HCT116 (cell line): ENCODE measurements at regions not wholly inside any gene's neighbourhood (a gene's known extent, or its start where the extent isn't known, plus 50 kb on each side); places are given as distances from the start of the nearest gene placed in this dataset.

Experiments used
- EGR1 ChIP-seq: IDR thresholded peaks from 2 replicates; pipeline ENCODE4 v1.6.1; 2012; ENCODE audit warnings: low read depth
- POLR2A ChIP-seq: IDR thresholded peaks from 2 replicates; pipeline ENCODE4 v1.7.0; 2011; ENCODE audit warnings: borderline replicate concordance; ENCODE audit not compliant: insufficient read depth, insufficient read length; ENCODE audit errors: extremely low read depth
- POLR2AphosphoS5 ChIP-seq: IDR thresholded peaks from 2 replicates; pipeline ENCODE4 v1.6.1; 2011; ENCODE audit warnings: mild to moderate bottlenecking, low read depth, low read length, moderate library complexity
- SP1 ChIP-seq: IDR thresholded peaks from 2 replicates; pipeline ENCODE4 v1.6.1; 2012; ENCODE audit warnings: low read depth
- TF ChIP-seq, protein P1 (sequence below), 3 experiments: fragments of 200-600 bp in 1 of 3; sonication (generic) in 1 of 3; IDR thresholded peaks in 2 of 3; conservative IDR thresholded peaks in 1 of 3; 2 replicates each; pipeline ENCODE4 v1.5.1; 2012 to 2017; ENCODE audit warnings: low read depth in 2 of 3, low read length in 2 of 3, antibody characterized with exemption in 1 of 3, borderline replicate concordance in 1 of 3, control low read depth in 1 of 3, mild to moderate bottlenecking in 1 of 3, mixed read lengths in 1 of 3, mixed run types in 1 of 3, moderate library complexity in 1 of 3; ENCODE audit not compliant: insufficient read depth in 1 of 3

- TF ChIP-seq, protein P1, sequence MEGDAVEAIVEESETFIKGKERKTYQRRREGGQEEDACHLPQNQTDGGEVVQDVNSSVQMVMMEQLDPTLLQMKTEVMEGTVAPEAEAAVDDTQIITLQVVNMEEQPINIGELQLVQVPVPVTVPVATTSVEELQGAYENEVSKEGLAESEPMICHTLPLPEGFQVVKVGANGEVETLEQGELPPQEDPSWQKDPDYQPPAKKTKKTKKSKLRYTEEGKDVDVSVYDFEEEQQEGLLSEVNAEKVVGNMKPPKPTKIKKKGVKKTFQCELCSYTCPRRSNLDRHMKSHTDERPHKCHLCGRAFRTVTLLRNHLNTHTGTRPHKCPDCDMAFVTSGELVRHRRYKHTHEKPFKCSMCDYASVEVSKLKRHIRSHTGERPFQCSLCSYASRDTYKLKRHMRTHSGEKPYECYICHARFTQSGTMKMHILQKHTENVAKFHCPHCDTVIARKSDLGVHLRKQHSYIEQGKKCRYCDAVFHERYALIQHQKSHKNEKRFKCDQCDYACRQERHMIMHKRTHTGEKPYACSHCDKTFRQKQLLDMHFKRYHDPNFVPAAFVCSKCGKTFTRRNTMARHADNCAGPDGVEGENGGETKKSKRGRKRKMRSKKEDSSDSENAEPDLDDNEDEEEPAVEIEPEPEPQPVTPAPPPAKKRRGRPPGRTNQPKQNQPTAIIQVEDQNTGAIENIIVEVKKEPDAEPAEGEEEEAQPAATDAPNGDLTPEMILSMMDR (IDR thresholded peaks at IDR 0.05 in 2 of 3, conservative IDR thresholded peaks at IDR 0.05 in 1 of 3; ENCODE audit: borderline replicate concordance in 1 of 3, insufficient read depth in 1 of 3, low read depth in 2 of 3, low read length in 2 of 3), result no peak
- TF ChIP-seq SP1 (no peak), POLR2AphosphoS5 (no peak), EGR1 (no peak), POLR2A (no peak)
These were observed 135.7 kb downstream of the ZNF330 start for GRCh38 chr4:141356321-141356962.
